Activated CD8-positive, alpha-beta T cell treated with anti-CD3 and anti-CD28 coated beads, Interleukin-2, amount 10 ng/mL, durations not matched to agents 7 days and 5 days (primary cell): ENCODE measurements at regions not wholly inside any gene's neighbourhood (a gene's known extent, or its start where the extent isn't known, plus 50 kb on each side); places are given as distances from the start of the nearest gene placed in this dataset.

Experiments
- ATAC-seq: fragments of 150-1000 bp; cut with Tn5 transposase; one replicate; pipeline ENCODE4 v1.10.0; 2021; ENCODE audit warnings: moderate library complexity
- CTCF ChIA-PET: fragments of 350-600 bp; sonication (Branson Sonifier 250); formaldehyde crosslinking; loops from one replicate; lab custom pipeline; 2021; ENCODE audit warnings: antibody characterized with exemption; lab: Charles Lee
- POLR2A ChIA-PET: fragments of 350-600 bp; sonication (Branson Sonifier 250); formaldehyde crosslinking; loops from one replicate; lab custom pipeline; 2021; ENCODE audit warnings: antibody characterized with exemption; lab: Charles Lee
- DNase-seq: peaks from one replicate; pipeline ENCODE4 v3.0.0-alpha.2; 2020
- H3K27ac Mint-ChIP-seq: one replicate; pipeline ENCODE4 v1.8.0; 2021; ENCODE audit warnings: mild to moderate bottlenecking, mixed read lengths
- H3K27me3 Mint-ChIP-seq: one replicate; pipeline ENCODE4 v1.8.0; 2021; ENCODE audit warnings: low read depth, mixed read lengths
- H3K36me3 Mint-ChIP-seq: one replicate; pipeline ENCODE4 v1.8.0; 2021; ENCODE audit warnings: low read depth, mixed read lengths
- H3K4me1 Mint-ChIP-seq: one replicate; pipeline ENCODE4 v1.8.0; 2021; ENCODE audit warnings: low read depth, mixed read lengths
- H3K4me3 Mint-ChIP-seq: one replicate; pipeline ENCODE4 v1.8.0; 2021; ENCODE audit warnings: mild to moderate bottlenecking, mixed read lengths
- H3K9me3 Mint-ChIP-seq: one replicate; pipeline ENCODE4 v1.8.0; 2022; ENCODE audit warnings: mixed read lengths; ENCODE audit not compliant: insufficient read depth

DNA sequence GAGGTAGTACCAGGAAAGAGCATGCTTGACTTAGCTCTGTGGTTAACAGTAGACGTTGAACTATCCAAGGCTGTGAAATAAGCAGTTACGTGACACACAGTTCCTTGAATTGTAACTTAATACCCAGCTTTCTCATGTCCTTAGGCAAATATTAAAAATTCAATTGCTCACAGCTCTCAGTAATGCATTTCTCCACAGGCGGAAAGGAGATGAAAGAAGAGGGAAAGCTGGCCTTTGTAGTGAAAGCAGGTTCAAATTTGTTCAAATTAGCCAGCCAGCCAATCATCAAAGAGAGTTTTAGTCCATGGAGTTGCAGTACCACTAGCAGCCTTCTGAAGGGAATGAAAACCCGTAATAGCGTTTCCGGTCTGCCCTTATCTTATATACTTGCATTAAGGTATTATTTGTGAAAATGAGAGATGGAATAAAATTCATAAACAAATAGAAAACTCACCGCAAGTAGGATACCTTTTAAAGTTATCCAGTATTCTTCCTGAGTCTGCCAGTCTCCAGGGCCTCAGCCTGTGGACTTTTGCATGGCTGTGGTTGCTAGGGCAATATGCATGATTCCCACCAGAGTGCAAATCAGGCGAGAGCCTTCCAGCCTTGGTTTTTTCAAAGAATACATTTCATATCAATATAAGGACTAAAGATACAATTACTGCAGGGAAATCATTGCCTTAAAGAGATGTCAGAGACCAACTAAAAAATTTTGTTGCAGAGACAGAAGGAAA is 795.5 kb downstream of the TNS3 start:
- Mint-ChIP-seq H3K9me3 (no peaks in the 10 kb centered on the region), H3K4me3 (no peak overlapping the region), H3K36me3 (no peaks in the 10 kb centered on the region), H3K4me1 (no peaks in the 10 kb centered on the region), H3K27me3 (no peaks in the 10 kb centered on the region), H3K27ac (no peak overlapping the region)
- POLR2A ChIA-PET = no interaction called here
- DNase-seq (no peak), ATAC-seq (no peak)
- CTCF ChIA-PET = no interaction called here

DNA sequence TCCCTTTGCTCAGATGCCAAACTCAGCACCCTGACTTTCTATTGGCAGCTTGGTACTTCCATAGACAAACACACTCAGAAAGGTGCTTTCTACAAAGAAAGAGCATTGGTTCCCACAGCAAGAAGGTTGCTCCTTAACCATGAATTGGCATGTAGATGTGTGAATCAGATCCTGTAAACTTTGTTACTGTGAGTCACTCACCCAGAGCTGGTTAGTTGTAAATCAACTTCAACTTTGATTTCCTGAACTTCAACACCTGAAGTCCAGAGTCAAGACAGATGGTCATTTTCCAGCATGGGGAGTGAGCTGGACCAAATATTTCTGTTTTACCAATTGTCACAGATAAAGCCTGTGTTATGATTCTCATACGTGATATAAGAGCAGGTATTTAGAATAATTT is 797.2 kb downstream of the TNS3 start:
- Mint-ChIP-seq H3K27me3 (no peaks in the 10 kb centered on the region), H3K36me3 (no peaks in the 10 kb centered on the region), H3K4me1 (no peaks in the 10 kb centered on the region), H3K4me3 (no peak overlapping the region), H3K9me3 (peaks cover 4% of the 10 kb centered on the region), H3K27ac (no peak overlapping the region)
- DNase-seq (no peak), ATAC-seq (no peak)
- ChIA-PET CTCF (no interaction called here), POLR2A (no interaction called here)

DNA sequence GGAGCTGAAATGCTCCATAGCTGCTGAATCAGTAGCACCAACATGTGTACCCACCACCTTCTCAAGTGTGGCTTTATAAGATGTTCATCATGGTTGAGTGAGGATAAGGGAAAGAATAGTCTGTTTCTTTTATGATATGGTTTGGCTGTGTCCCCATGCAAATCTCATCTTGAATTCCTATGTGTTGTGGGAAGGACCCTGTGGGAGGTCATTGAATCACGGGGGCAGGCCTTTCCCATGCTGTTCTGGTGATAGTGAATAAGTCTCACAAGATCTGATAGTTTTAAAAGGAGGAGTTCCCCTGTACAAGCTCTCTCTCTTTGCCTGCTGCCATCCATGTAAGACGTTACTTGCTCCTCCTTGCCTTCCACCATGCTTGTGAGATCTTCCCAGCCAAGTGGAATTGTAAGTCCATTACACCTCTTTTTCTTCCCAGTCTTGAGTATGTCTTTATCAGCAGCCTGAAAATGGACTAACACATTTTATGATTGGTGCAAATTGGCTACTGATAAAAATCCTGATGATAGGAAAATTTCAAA is 799.9 kb downstream of the TNS3 start:
- Mint-ChIP-seq H3K27me3 (no peaks in the 10 kb centered on the region), H3K4me3 (no peak overlapping the region), H3K4me1 (no peaks in the 10 kb centered on the region), H3K9me3 (peaks cover 6% of the 10 kb centered on the region), H3K36me3 (no peaks in the 10 kb centered on the region), H3K27ac (no peak overlapping the region)
- CTCF ChIA-PET = no interaction called here
- POLR2A ChIA-PET = no interaction called here
- ATAC-seq = no peak
- no peak for DNase-seq

DNA sequence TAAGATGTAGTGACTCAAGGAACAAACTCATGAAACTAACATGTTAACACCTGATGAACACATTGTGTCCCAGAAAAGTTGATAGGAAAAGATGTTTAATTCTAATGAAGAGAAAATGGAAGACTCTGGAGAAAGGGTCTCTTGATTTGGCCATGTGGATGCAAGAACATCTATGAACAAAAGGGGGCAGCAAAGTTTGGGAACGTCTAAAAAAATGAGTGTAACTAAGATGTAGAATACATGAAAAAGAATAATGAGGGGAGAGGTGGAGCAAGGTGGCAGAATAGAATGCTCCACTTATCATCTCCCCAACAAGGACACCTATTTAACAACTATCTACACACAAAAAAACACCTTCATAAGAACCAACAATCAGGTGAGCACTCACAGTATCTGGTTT is 805.1 kb downstream of the TNS3 start:
- peaks cover 6% of the 10 kb centered on the region for H3K9me3 Mint-ChIP-seq
- ChIA-PET POLR2A (no interaction called here), CTCF (no interaction called here)
- H3K27ac Mint-ChIP-seq = no peak overlapping the region
- no peaks in the 10 kb centered on the region for H3K27me3 Mint-ChIP-seq
- DNase-seq (no peak), ATAC-seq (no peak)
- no peaks in the 10 kb centered on the region for H3K36me3 Mint-ChIP-seq
- no peak overlapping the region for H3K4me3 Mint-ChIP-seq
- H3K4me1 Mint-ChIP-seq = no peaks in the 10 kb centered on the region

DNA sequence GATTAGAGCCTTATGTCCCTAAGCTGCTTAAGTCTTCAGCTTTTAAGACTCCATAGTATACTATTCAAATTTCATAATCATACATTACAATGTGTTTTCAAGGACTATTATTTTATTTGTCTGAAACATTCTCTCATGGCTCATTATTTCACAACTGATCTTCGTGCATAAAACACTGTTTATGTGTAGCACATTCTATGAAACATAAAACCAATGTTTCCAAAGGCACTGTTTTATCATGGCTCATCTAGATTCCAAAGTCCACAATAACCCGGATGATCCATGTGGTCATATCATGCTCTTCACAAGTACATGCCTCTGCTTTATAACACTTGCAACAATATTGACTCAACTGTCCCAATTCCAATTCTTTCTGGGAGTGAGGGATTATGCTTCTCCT is 806.1 kb downstream of the TNS3 start:
- H3K27me3 Mint-ChIP-seq = no peaks in the 10 kb centered on the region
- CTCF ChIA-PET = no interaction called here
- H3K36me3 Mint-ChIP-seq = no peaks in the 10 kb centered on the region
- ATAC-seq (no peak), DNase-seq (no peak)
- H3K27ac Mint-ChIP-seq = no peak overlapping the region
- H3K9me3 Mint-ChIP-seq = peaks cover 6% of the 10 kb centered on the region
- no peaks in the 10 kb centered on the region for H3K4me1 Mint-ChIP-seq
- H3K4me3 Mint-ChIP-seq = no peak overlapping the region
- POLR2A ChIA-PET = no interaction called here

DNA sequence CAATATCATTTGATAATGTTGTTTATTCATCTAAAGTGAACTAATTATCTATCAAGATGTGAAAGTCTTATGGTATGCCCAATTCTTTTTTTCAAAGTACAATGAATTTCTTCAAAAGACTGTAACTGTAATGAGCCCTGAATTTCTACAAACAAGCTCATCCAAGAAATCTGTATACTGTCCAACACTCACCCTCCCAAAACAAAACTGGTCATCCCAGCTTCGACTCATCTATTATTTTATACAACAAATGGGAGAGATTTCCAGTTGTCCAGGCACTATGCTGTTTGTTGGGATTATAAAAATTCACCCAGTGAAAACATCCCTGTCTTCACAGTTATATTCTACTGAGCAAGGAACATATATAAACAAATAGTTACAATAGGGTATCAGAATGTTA is 806.9 kb downstream of the TNS3 start:
- DNase-seq = no peak
- ATAC-seq = no peak
- ChIA-PET POLR2A (no interaction called here), CTCF (no interaction called here)
- H3K4me1 Mint-ChIP-seq = no peaks in the 10 kb centered on the region
- no peak overlapping the region for H3K27ac Mint-ChIP-seq
- peaks cover 5% of the 10 kb centered on the region for H3K9me3 Mint-ChIP-seq
- H3K4me3 Mint-ChIP-seq = no peak overlapping the region
- H3K27me3 Mint-ChIP-seq = no peaks in the 10 kb centered on the region
- H3K36me3 Mint-ChIP-seq = no peaks in the 10 kb centered on the region

DNA sequence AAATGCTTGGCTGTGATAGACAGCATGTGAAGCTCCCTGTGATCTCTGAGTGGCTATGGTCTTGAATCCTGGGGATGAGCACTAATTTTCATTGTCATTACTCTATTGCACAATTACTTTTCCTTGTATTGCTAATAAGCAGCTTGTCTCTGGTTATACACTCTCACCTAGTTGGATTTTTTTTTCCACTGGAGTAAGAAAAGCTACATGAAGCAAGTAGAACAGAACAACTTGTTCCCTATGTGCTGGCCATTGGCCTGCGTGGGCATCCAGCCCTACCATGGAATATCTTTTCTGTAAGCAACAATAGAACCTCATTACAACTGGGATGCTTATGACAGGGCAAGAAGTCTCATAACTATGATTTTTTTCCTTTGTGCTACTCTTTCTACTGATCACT is 807.4 kb downstream of the TNS3 start:
- no peak for ATAC-seq
- Mint-ChIP-seq H3K27me3 (no peaks in the 10 kb centered on the region), H3K36me3 (no peaks in the 10 kb centered on the region), H3K9me3 (no peaks in the 10 kb centered on the region), H3K4me3 (no peak overlapping the region), H3K4me1 (no peaks in the 10 kb centered on the region), H3K27ac (no peak overlapping the region)
- DNase-seq = no peak
- ChIA-PET POLR2A (no interaction called here), CTCF (no interaction called here)

DNA sequence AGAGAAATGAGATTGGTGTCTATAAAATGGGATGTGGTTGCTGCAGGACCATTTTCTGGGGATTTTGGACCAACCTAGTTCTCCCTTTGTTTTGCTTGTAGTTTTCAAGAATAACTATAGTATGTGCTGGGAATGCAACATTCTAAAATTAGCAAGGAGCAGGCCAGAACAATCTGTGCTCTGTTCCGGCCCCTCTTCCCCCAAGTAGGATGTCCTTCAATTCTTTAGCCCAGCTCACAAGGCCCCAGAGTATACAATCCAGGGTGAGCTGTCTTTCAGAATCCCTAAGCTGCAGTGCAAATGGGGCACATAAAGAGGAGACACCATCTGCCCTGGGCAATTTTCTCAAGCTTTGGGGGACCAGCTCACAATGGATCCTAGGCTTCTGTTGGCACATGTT is 809.1 kb downstream of the TNS3 start:
- POLR2A ChIA-PET = no interaction called here
- Mint-ChIP-seq H3K4me1 (no peaks in the 10 kb centered on the region), H3K9me3 (no peaks in the 10 kb centered on the region), H3K27ac (no peak overlapping the region), H3K36me3 (no peaks in the 10 kb centered on the region), H3K27me3 (no peaks in the 10 kb centered on the region), H3K4me3 (no peak overlapping the region)
- CTCF ChIA-PET = no interaction called here
- DNase-seq = no peak
- ATAC-seq = no peak

DNA sequence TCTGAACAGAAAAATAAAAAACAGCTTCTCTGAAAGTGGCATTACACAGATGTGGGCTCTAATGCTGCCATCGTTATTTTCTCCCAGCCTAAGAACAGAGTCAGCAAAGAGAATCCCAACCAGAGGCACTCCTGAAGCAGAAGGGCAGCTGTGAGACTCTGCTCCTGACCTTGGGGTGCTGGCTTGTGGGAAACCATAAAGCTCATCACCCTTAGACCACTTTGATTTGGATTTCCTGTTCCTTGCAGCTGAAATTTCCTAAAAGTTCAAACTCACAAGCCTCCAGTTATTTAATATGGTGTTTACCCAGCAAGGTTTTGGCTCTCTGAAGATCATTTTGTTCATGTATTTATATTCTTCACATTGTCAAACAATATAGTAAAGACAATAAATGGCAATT is 814.8 kb downstream of the TNS3 start:
- no peaks in the 10 kb centered on the region for H3K36me3 Mint-ChIP-seq
- H3K9me3 Mint-ChIP-seq = no peaks in the 10 kb centered on the region
- ATAC-seq (no peak), DNase-seq (no peak)
- H3K4me3 Mint-ChIP-seq = no peak overlapping the region
- ChIA-PET CTCF (no interaction called here), POLR2A (no interaction called here)
- H3K4me1 Mint-ChIP-seq = no peaks in the 10 kb centered on the region
- no peaks in the 10 kb centered on the region for H3K27me3 Mint-ChIP-seq
- H3K27ac Mint-ChIP-seq = no peak overlapping the region

DNA sequence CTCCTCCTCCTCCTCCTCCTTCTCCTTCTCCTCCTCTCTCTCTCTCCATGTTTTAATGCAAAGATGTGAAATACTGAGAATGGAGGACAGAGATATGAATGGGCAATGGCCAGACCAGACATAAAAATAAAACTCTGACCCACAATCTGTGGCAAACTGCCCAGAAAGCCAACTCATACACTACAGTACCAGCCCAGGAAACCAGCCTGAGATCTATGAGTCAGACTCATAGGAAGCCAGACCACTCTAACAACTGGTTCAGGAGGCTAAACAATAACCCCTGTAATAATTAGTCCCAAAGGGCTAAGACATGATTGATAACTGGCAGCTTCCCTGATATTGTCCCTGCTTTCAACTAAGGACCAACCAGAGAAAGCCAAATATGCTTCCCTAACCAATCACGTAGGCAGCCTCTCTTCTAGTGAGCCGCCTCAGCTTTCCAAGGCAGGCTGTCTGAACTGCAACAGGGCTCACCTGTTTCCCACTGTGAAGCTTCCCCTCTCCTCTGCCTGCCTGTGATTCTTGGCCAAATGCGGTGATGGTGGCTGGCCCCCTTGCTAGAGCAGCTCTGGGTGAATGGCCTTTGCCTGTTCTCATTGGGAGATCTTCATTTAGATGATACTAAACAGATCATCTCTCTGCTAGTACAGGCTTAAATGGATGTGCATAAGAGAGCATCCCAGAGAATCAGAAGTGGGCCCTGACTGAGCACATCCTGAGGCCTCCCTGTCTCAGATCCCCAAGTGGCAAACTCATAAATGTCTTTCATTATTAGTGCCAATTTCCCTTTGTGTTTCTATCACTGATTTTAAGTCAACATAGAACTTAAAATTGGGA is 817.6 kb downstream of the TNS3 start:
- Mint-ChIP-seq H3K27ac (no peak overlapping the region), H3K4me3 (no peak overlapping the region), H3K36me3 (no peaks in the 10 kb centered on the region), H3K27me3 (no peaks in the 10 kb centered on the region), H3K9me3 (no peaks in the 10 kb centered on the region), H3K4me1 (no peaks in the 10 kb centered on the region)
- ATAC-seq (no peak), DNase-seq (no peak)
- ChIA-PET POLR2A (no interaction called here), CTCF (no interaction called here)

DNA sequence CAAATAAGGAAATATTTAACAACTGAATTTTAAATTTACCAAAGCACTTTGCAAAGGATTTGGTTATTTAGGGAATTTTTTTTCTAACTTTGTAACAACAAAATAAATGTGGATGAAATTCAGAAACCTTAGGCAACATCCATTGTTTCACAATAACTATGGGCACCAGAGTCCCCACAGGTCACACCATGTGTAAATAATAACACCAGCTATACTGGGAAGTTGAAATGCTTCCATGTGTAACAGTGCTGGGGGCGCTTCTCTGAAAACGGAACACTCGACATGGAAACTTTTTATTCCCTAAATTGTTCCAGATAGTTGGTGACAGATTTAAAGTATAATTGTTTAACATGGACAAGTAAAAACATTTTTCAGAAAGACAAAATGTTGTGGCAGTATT is 818.6 kb downstream of the TNS3 start:
- H3K4me1 Mint-ChIP-seq = no peaks in the 10 kb centered on the region
- H3K27me3 Mint-ChIP-seq = no peaks in the 10 kb centered on the region
- no peaks in the 10 kb centered on the region for H3K36me3 Mint-ChIP-seq
- no peak overlapping the region for H3K27ac Mint-ChIP-seq
- DNase-seq = no peak
- H3K4me3 Mint-ChIP-seq = no peak overlapping the region
- CTCF ChIA-PET = no interaction called here
- ATAC-seq = no peak
- POLR2A ChIA-PET = no interaction called here
- H3K9me3 Mint-ChIP-seq = no peaks in the 10 kb centered on the region

DNA sequence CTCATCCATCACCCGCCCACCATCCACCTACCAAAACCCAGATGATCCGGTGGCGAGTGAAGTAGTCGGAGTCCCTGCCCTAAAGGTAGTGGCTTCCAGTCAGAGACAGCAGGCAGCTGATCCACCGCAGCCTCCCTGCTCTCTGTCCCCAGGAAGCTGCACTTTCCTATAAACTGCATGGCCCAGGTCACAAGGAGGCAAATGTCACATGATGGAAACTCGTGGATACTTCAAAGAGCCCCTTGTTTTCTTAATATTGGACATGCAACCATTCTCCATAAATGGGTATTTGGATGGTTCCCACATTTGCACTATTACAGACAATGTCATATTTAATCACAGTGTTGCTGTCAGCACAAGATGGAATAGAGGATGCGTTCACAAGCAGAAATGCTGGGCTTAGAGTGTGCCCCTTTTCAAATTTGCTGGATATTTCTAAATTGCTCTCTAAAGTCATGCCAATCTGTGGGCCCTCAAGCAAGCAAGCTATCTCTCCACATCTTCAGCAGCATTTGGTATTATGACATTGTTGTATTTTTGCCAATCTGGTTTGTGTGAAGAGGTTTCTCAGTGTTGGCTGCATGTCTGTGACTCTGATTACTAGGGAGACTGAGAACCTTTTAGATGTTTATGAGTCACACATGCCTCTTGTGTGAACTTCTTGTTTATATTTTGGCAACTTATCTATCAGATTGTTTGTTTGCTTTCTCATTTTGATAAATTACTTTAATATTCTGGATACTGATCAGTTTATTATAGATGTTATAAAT is 822.0 kb downstream of the TNS3 start:
- H3K27me3 Mint-ChIP-seq = no peaks in the 10 kb centered on the region
- POLR2A ChIA-PET = no interaction called here

More for the DNA sequence above, 822.0 kb downstream of the TNS3 start:
- no peaks in the 10 kb centered on the region for H3K36me3 Mint-ChIP-seq
- CTCF ChIA-PET = interaction anchor here (0.5 kb wide), 1 partner anchor 28 kb away, joined by 3 read pairs; no protein-coding TSS in a partner anchor
- no peak for ATAC-seq
- DNase-seq = no peak
- H3K4me1 Mint-ChIP-seq = no peaks in the 10 kb centered on the region
- H3K27ac Mint-ChIP-seq = no peak overlapping the region
- H3K9me3 Mint-ChIP-seq = no peaks in the 10 kb centered on the region
- no peak overlapping the region for H3K4me3 Mint-ChIP-seq
